ENCODE measurements at regions not wholly inside any gene's neighbourhood (a gene's known extent, or its start where the extent isn't known, plus 50 kb on each side); places are given as distances from the start of the nearest gene placed in this dataset.

- no peak for DNase-seq (ENCODE audit: low read depth)
Observed at GRCh38 chrX:69277369-69277990, 112.2 kb upstream of the PJA1 start.

DNA sequence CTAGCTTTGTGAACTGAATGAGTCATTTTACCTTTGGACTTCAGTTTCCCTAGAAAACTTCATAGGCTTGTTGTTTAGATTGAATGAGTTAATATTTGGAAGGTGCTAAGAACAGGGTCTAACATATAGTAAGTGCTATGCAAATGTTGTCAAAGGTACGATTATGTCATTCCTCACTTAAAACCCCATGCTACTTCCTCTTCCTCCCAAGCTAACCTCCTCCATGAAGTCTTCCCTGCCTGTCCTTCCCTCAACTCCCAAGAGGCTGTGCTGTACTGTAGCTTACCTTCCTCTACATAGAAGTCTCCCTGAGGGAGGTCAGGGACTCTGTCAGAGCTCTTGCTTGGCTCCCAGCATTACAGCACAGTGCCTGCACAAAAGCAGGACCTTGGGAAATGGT, 103.4 kb upstream of the PJA1 start:
- no peak for DNase-seq (ENCODE audit: low read depth)

DNA sequence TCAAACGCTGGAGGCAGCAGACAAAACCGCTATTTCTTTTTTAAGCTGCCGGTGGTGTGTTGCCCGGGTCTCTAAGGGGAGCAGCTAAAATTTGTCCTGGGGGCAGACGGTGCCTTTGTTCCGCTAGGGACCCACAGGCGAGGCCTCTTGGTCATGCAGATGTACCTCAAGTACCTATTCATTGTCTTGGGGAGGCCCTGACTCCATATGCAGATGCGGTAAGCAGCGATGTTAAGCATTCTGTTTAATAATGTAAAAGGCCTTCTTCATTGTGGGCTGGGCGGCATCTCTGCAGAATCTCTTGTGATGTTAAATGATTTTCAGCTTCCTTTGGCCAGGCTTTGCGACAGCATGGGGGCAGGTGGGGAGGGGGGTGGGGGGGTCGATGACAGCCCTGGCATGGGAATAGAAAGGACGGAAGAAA, 98.9 kb upstream of the PJA1 start:
- no peak for DNase-seq (ENCODE audit: low read depth)

- DNase-seq (ENCODE audit: low read depth) = no peak
Observed at GRCh38 chrX:69263251-69263820, 98.1 kb upstream of the PJA1 start.

DNA sequence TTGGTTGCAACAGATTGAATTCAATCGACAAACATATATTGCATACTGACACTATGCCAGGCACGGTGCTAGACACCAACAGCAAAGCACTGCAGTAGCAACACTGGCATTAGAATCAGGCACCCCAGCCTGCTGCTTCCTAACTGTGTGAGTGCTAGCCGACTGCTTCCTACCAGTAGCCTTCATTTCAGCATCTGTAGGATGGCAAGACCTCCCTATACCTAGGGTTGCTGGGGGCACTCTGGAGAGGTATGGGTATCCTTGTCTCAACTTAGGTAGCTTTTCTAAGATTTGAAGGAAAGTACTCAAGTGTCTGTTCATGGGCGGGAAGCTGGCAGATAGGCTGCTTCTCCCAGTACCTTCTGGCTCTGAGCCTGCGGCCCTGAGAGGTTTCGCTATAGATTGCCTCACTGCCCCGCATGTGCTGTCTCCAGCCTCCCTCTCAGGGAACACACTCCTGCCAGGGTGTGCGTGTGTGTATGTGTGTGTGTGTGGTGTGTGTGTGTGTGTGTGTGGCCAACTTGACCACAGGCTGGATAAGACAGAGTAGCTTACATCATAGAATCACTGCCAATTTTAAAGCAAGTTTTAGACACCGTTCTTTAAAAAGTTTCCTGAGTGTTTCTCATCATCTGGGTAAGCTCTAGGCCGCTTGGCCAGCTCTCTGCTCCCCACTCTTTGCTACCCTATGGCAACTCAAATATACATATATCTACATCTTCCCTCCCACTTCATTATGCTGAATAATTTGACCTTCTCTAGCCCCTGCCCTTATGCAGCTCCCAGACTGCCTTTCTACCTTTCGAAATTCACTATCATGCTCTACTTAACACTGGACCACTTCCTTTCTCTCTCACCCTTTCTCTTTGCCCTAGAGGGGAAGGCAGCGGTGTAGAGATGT, 97.0 kb upstream of the PJA1 start:
- no peak for DNase-seq (ENCODE audit: low read depth)

DNA sequence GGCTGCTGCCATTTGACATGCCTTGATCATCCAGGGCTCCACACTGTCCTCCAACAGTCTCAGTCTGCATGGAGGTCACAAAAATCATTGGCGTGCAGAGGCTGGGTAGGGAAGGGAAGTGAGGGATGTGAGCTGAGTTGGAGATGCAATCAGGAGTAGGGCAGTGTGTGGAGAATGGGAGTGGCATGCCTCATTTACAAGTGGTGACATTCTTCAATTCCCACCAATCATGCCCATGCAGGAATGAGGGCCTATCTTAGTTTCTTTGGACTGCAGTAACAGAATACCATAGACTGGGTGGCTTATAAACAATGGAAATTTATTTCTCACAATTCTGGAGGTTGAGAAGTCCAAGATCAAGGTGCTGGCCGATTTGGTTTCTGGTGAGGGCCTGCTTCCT, 94.9 kb upstream of the PJA1 start:
- no peak for DNase-seq (ENCODE audit: low read depth)

DNA sequence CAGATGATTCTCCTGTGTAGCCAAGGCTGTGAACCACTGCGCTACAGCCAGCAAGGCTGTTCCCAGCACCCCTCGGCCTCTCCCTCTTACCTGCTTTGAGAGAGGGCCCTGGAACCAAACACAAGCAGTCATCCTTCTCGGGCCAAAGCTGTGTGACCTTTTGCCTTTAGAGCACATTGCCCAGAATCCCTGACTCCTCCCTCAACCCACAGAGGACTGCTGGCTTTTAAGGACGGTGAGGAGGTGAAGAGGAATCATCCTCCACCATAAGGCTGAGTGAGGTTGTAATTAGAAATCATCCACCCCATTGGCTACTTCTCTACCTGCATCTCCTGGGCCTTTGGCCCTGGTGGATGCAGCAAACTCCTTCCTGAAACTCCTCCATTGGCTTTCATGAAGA, 93.6 kb upstream of the PJA1 start:
- DNase-seq (ENCODE audit: low read depth) = no peak

DNA sequence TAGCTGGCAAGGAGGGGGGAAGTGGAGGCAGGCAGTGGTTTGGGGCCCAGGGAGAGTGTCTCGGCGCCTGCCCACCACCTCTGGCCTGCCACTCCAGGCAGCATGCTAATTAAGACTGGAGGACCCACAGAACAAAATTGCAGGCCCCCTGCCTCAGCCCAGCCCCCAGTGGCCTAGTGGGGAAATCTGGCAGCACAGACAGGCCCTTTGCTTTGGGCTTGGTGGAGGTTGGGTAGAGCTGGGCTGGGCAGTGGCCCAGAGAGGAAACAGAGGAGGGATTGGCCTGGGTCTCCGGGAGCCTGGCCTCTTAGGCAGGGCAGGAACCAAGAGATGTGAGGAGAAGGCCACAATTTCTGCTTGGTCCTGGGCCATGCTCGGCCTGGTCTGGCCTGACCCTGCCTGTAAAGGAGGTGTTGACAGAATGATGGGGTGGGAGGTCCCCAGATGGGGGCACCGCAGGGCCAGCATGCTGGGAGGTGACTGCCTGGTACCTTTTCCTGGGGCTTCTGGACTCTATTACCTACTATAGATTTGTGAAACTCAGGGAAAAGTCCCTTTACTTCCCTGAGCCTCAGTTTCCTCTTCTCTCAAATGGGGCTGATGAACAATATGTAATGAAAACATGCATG, 92.4 kb upstream of the PJA1 start:
- DNase-seq (ENCODE audit: low read depth) = no peak

GRCh38 chrX:69256291-69256565, 91.0 kb upstream of the PJA1 start:
- DNase-seq (ENCODE audit: low read depth) = no peak

- DNase-seq (ENCODE audit: low read depth) = no peak
Observed at GRCh38 chrX:69255441-69256290, 90.4 kb upstream of the PJA1 start.

GRCh38 chrX:69253821-69254220, 88.6 kb upstream of the PJA1 start:
- no peak for DNase-seq (ENCODE audit: low read depth)

DNA sequence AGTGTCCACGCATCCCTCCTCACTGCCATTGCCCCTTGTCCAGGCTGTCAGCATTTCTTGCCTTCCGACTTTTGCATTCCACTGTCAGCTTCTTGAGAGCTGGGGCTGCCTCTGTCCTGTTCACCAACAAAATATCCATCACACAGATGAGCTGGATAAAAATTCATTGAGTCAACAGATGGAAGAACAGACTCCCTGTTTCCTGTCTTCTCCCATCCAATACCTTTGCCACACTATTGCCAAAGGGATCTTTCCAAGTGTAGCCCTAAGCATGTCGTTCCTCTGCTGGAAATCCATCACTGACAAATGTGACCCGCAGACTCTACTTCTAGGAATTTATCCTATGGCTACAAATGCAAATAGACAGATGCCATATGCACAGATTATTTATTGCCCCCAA, 78.0 kb upstream of the PJA1 start:
- DNase-seq (ENCODE audit: low read depth) = no peak

DNA sequence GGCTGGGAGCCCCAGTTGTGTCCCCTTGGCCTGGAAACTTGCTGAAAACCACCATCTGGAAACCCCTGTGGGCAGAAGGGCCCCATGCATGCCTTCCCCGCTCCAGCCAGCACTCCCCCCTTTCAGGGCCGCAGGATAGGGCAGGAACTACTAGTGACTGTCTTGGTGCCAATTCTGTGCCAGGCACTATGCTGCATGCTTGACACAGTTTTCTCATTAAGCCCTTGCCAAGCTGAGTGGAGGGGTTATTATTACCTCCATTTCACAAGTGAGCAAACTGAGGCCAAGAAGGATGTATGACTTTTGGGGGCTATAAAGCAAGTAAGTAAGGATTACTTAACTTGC, 73.6 kb upstream of the PJA1 start:
- DNase-seq (ENCODE audit: low read depth) = no peak

- no peak for DNase-seq (ENCODE audit: low read depth)
Observed at GRCh38 chrX:69238114-69238886, 73.0 kb upstream of the PJA1 start.

DNA sequence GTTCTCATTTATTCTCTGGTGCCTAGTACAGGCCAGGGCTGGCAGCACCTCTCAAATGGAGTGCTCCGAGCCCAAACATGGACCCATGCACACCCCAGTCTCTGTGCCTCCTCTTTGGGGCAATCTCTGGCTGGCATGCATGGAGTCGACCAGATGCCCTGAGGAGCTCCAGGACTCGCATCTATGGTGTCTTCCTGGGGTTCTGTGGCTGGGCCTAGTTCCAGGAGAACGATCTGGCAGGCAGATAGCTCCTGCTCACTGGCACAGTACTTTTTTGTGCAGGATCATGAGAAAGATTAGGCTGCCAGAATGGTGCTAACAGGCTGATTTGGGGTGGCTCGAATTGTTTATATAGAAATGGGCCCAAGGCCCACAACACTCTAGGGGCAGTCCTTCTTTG, 72.0 kb upstream of the PJA1 start:
- DNase-seq (ENCODE audit: low read depth) = no peak

- no peak for DNase-seq (ENCODE audit: low read depth)
Observed at GRCh38 chrX:69236641-69237040, 71.4 kb upstream of the PJA1 start.

- no peak for DNase-seq (ENCODE audit: low read depth)
Observed at GRCh38 chrX:69234624-69235023, 69.4 kb upstream of the PJA1 start.

GRCh38 chrX:69232945-69233344, 67.7 kb upstream of the PJA1 start:
- DNase-seq (ENCODE audit: low read depth) = no peak

DNA sequence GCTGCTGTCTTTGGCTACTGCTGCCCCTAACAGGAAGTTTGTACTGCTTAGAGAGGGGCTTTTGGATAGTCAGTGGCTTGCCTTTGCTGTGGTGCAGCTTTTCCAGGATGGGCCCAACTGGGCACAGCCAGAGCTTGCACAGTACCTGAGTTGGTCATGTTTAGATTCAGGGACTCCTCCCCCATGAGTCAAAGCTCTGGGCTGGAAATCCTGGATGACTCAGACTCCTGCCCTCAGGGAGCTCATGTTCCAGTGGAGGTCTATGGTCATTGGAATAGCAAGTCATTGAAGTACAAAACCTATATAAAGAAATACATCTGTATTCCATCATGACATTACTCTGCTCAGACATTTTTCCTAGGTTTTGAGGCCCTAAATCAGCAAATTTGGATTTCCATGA, 66.7 kb upstream of the PJA1 start:
- DNase-seq (ENCODE audit: low read depth) = no peak

GRCh38 chrX:69229436-69229835, 64.2 kb upstream of the PJA1 start:
- DNase-seq (ENCODE audit: low read depth) = no peak

DNA sequence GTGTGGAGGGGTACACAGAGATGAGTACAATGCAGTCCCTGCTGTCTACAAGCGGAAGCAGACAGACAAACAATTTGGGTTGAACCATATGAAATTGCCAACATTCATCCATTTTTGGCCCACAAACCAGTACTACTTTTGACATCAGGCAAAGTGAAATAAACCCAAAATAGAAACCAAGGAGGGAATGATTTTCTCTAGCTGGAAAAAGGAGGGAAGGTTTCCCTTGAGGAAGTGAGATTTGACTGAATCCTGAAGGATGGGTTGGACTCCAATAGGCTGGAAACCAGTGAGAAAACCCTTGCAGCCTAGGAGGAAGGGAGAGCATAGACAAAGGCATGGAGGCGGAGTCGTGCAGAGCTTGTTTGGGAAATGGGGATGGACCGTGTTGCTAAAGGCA, 63.5 kb upstream of the PJA1 start:
- no peak for DNase-seq (ENCODE audit: low read depth)

All from stimulated activated CD8-positive, alpha-beta memory T cell treated with anti-CD3 and anti-CD28 coated beads, Interleukin-15, amount 100 ng/mL, for 1 hour (primary cell).